ENCODE measurements at regions not wholly inside any gene's neighbourhood (a gene's known extent, or its start where the extent isn't known, plus 50 kb on each side); places are given as distances from the start of the nearest gene placed in this dataset.

DNA sequence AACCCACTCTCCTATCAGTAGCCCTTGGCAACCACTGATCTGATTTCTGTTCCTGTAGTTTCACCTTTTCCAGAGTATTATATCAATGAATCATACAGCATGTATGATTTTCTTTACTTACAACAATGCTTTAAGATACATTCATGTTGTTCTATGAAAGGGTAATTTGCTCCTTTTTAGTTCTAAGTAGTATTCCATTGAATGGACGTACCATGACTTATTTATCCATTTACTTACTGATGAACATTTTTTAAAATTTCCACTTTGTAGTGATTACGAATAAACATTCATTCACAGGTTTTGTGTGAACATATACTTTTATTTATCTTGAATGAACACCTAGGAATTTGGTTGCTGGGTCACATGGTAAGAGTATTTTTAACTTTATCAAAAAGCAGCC lies 620.8 kb downstream of the HTR1A start:
- no peak overlapping the region for H3K4me3 ChIP-seq
- no peaks in the 10 kb centered on the region for H3K27me3 ChIP-seq
- no peaks in the 10 kb centered on the region for H3K9me3 ChIP-seq
- H3K4me1 ChIP-seq = no peaks in the 10 kb centered on the region
- no peaks in the 10 kb centered on the region for H3K36me3 ChIP-seq
- no peak overlapping the region for H3K27ac ChIP-seq
- TF ChIP-seq, protein P1, sequence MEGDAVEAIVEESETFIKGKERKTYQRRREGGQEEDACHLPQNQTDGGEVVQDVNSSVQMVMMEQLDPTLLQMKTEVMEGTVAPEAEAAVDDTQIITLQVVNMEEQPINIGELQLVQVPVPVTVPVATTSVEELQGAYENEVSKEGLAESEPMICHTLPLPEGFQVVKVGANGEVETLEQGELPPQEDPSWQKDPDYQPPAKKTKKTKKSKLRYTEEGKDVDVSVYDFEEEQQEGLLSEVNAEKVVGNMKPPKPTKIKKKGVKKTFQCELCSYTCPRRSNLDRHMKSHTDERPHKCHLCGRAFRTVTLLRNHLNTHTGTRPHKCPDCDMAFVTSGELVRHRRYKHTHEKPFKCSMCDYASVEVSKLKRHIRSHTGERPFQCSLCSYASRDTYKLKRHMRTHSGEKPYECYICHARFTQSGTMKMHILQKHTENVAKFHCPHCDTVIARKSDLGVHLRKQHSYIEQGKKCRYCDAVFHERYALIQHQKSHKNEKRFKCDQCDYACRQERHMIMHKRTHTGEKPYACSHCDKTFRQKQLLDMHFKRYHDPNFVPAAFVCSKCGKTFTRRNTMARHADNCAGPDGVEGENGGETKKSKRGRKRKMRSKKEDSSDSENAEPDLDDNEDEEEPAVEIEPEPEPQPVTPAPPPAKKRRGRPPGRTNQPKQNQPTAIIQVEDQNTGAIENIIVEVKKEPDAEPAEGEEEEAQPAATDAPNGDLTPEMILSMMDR (IDR thresholded peaks at IDR 0.05) = no peak
- no peak for TF ChIP-seq POLR2A (IDR thresholded peaks at IDR 0.05)
- DNase-seq = no peak

- Histone ChIP-seq H3K4me1 (no peaks in the 10 kb centered on the region), H3K9me3 (no peaks in the 10 kb centered on the region), H3K4me3 (no peak overlapping the region), H3K27me3 (no peaks in the 10 kb centered on the region), H3K36me3 (no peaks in the 10 kb centered on the region), H3K27ac (no peak overlapping the region)
- no peak for DNase-seq
- TF ChIP-seq POLR2A (IDR thresholded peaks at IDR 0.05) = no peak
- TF ChIP-seq, protein P1 (IDR thresholded peaks at IDR 0.05) = no peak
Measured at GRCh38 chr5:63323926-63324325, 638.3 kb downstream of the HTR1A start.

GRCh38 chr5:63314551-63314950 lies 647.7 kb downstream of the HTR1A start:
- Histone ChIP-seq H3K27ac (no peak overlapping the region), H3K4me1 (no peaks in the 10 kb centered on the region), H3K4me3 (no peak overlapping the region), H3K36me3 (no peaks in the 10 kb centered on the region), H3K27me3 (no peaks in the 10 kb centered on the region), H3K9me3 (no peaks in the 10 kb centered on the region)
- TF ChIP-seq, protein P1 (IDR thresholded peaks at IDR 0.05) = no peak
- TF ChIP-seq POLR2A (IDR thresholded peaks at IDR 0.05) = no peak
- no peak for DNase-seq

- Histone ChIP-seq H3K4me3 (no peak overlapping the region), H3K27ac (no peak overlapping the region), H3K9me3 (no peaks in the 10 kb centered on the region), H3K27me3 (no peaks in the 10 kb centered on the region), H3K36me3 (no peaks in the 10 kb centered on the region), H3K4me1 (no peaks in the 10 kb centered on the region)
- DNase-seq = no peak
- TF ChIP-seq, protein P1 (IDR thresholded peaks at IDR 0.05) = no peak
- no peak for TF ChIP-seq POLR2A (IDR thresholded peaks at IDR 0.05)
Measured at GRCh38 chr5:63310644-63311043, 651.6 kb downstream of the HTR1A start.

DNA sequence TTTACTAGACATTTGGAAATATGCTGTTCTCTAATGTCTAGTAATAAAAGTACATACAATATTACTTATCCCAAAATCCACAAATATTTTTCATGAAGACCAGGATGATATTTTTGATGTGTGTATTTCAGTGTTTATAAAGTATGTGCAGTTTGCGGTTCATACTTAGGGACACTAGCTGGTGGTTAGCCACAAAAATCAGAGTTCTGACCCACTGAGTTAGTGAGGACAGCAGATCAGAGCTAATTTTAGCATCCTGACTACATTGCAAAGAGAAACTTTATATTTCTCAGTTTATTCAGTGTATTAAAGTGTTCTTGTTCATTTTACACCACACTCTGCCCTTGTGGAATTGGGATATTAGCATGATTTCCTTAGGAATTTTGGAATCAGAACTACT lies 655.3 kb downstream of the HTR1A start:
- TF ChIP-seq, protein P1 (IDR thresholded peaks at IDR 0.05) = no peak
- no peak for TF ChIP-seq POLR2A (IDR thresholded peaks at IDR 0.05)
- Histone ChIP-seq H3K4me1 (no peaks in the 10 kb centered on the region), H3K4me3 (no peak overlapping the region), H3K9me3 (no peaks in the 10 kb centered on the region), H3K27me3 (no peaks in the 10 kb centered on the region), H3K36me3 (no peaks in the 10 kb centered on the region), H3K27ac (no peak overlapping the region)
- DNase-seq = no peak

DNA sequence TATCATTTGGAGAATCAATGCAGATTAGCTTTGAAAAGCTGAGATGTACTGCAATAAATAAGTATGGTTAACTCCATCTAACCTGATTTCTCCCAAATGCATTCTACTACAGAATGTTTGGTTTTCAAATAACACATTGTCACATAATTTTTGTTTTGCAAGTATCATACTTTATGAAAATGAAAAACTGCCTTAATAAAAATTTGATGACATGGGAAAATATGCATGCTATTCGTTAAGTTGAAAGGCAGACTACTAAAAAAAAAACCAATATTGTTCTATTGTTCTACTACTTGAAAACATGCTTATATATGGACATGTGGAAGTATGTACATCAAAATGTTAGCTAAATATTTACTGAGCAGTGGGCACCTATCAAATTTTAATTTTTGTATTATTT lies 668.9 kb downstream of the HTR1A start:
- no peak for TF ChIP-seq POLR2A (IDR thresholded peaks at IDR 0.05)
- TF ChIP-seq, protein P1 (IDR thresholded peaks at IDR 0.05) = no peak
- Histone ChIP-seq H3K4me3 (no peak overlapping the region), H3K27ac (no peak overlapping the region), H3K9me3 (no peaks in the 10 kb centered on the region), H3K4me1 (no peaks in the 10 kb centered on the region), H3K36me3 (no peaks in the 10 kb centered on the region), H3K27me3 (no peaks in the 10 kb centered on the region)
- DNase-seq = no peak

Measured in Peyer's patch (tissue), 4 donors.